WTC11 (cell line): ENCODE measurements at regions not wholly inside any gene's neighbourhood (a gene's known extent, or its start where the extent isn't known, plus 50 kb on each side); places are given as distances from the start of the nearest gene placed in this dataset.

ENCODE experiments used
- ATAC-seq: fragments of 200-7000 bp; cut with Tn5 transposase; 2 replicates; pipeline ENCODE4 v1.10.0; 2021; ENCODE audit warnings: mild to moderate bottlenecking, moderate library complexity
- CTCF ChIA-PET: fragments of 300-600 bp; sonication (Branson Sonifier 250); formaldehyde crosslinking; loops from one replicate; lab custom pipeline; 2021; ENCODE audit warnings: antibody characterized with exemption; lab: Charles Lee
- POLR2A ChIA-PET: fragments of 350-600 bp; sonication (Branson Sonifier 250); formaldehyde crosslinking; loops from one replicate; lab custom pipeline; 2021; ENCODE audit warnings: antibody characterized with exemption; lab: Charles Lee
- DNase-seq: peaks from one replicate; pipeline ENCODE4 v3.0.0; 2021; ENCODE audit warnings: low spot score
- H3K27ac Mint-ChIP-seq: 2 replicates; pipeline ENCODE4 v1.8.0; 2021; ENCODE audit warnings: mixed read lengths
- H3K27me3 Mint-ChIP-seq: 2 replicates; pipeline ENCODE4 v1.8.0; 2021; ENCODE audit warnings: low read depth, mild to moderate bottlenecking, moderate library complexity, mixed read lengths
- H3K36me3 Mint-ChIP-seq: 2 replicates; pipeline ENCODE4 v1.8.0; 2021; ENCODE audit warnings: mixed read lengths
- H3K4me1 Mint-ChIP-seq: 2 replicates; pipeline ENCODE4 v1.8.0; 2022; ENCODE audit warnings: mixed read lengths
- H3K4me3 Mint-ChIP-seq: 2 replicates; pipeline ENCODE4 v1.8.0; 2021; ENCODE audit warnings: mild to moderate bottlenecking, moderate library complexity, mixed read lengths
- H3K9me3 Mint-ChIP-seq: 2 replicates; pipeline ENCODE4 v1.8.0; 2021; ENCODE audit warnings: mixed read lengths
- ARID4B ChIP-seq: sonication (generic); formaldehyde crosslinking; IDR thresholded peaks from 2 replicates; pipeline ENCODE4 v1.8.0; 2023; ENCODE audit warnings: missing genetic modification reagents, mild to moderate bottlenecking, borderline replicate concordance
- ATF6 ChIP-seq: sonication (generic); formaldehyde crosslinking; IDR thresholded peaks from 2 replicates; pipeline ENCODE4 v1.8.1; 2023; ENCODE audit warnings: mild to moderate bottlenecking, missing genetic modification reagents
- CBFB ChIP-seq: sonication (generic); formaldehyde crosslinking; IDR thresholded peaks from 2 replicates; pipeline ENCODE4 v1.8.1; 2022; ENCODE audit warnings: mild to moderate bottlenecking, low read depth, missing genetic modification reagents
- CREB1 ChIP-seq: sonication (generic); formaldehyde crosslinking; IDR thresholded peaks from 2 replicates; pipeline ENCODE4 v1.8.0; 2023; ENCODE audit warnings: mild to moderate bottlenecking, missing genetic modification reagents
- CREM ChIP-seq: sonication (generic); formaldehyde crosslinking; IDR thresholded peaks from 2 replicates; pipeline ENCODE4 v1.8.1; 2022; ENCODE audit warnings: mild to moderate bottlenecking, missing genetic modification reagents, moderate library complexity
- FOXJ3 ChIP-seq: sonication (generic); formaldehyde crosslinking; IDR thresholded peaks from 2 replicates; pipeline ENCODE4 v1.9.0; 2021; ENCODE audit warnings: missing genetic modification reagents, mild to moderate bottlenecking, borderline replicate concordance
- GABPB1 ChIP-seq: sonication (generic); formaldehyde crosslinking; IDR thresholded peaks from 2 replicates; pipeline ENCODE4 v1.8.1; 2023; ENCODE audit warnings: mild to moderate bottlenecking, missing genetic modification reagents
- IRF2 ChIP-seq: sonication (generic); formaldehyde crosslinking; IDR thresholded peaks from 2 replicates; pipeline ENCODE4 v1.8.0; 2022; ENCODE audit warnings: low read depth, missing genetic modification reagents, borderline replicate concordance
- JAZF1 ChIP-seq: fragments of 250-450 bp; sonication (Bioruptor Pico); IDR thresholded peaks from 2 replicates; pipeline ENCODE4 v1.9.0; 2021; ENCODE audit warnings: moderate library complexity, mild to moderate bottlenecking, inconsistent platforms
- JUN ChIP-seq: sonication (generic); formaldehyde crosslinking; IDR thresholded peaks from 2 replicates; pipeline ENCODE4 v1.8.0; 2023; ENCODE audit warnings: mild to moderate bottlenecking, missing genetic modification reagents
- MLX ChIP-seq: sonication (generic); formaldehyde crosslinking; IDR thresholded peaks from 2 replicates; pipeline ENCODE4 v1.8.1; 2023; ENCODE audit warnings: mild to moderate bottlenecking, missing genetic modification reagents, moderate library complexity
- NR3C1 ChIP-seq: sonication (generic); formaldehyde crosslinking; conservative IDR thresholded peaks from 2 replicates; pipeline ENCODE4 v1.8.1; 2023; ENCODE audit warnings: low read depth, mild to moderate bottlenecking, missing genetic modification reagents
- STAT6 ChIP-seq: sonication (generic); formaldehyde crosslinking; conservative IDR thresholded peaks from 2 replicates; pipeline ENCODE4 v1.8.1; 2023; ENCODE audit warnings: mild to moderate bottlenecking, low read depth, missing genetic modification reagents, moderate library complexity
- TP53 ChIP-seq: sonication (generic); formaldehyde crosslinking; IDR thresholded peaks from 2 replicates; pipeline ENCODE4 v1.8.1; 2023; ENCODE audit warnings: mild to moderate bottlenecking, missing genetic modification reagents
- ZNF396 ChIP-seq: fragments of 250-450 bp; sonication (Bioruptor Pico); IDR thresholded peaks from 2 replicates; pipeline ENCODE4 v1.8.0; 2021; ENCODE audit warnings: mild to moderate bottlenecking, moderate library complexity, borderline replicate concordance
- ZNF416 ChIP-seq: fragments of 250-450 bp; sonication (Bioruptor Pico); IDR thresholded peaks from 2 replicates; pipeline ENCODE4 v1.9.0; 2021; ENCODE audit warnings: mild to moderate bottlenecking, inconsistent platforms
- ZNF512 ChIP-seq: sonication (generic); formaldehyde crosslinking; IDR thresholded peaks from 2 replicates; pipeline ENCODE4 v1.8.1; 2022; ENCODE audit warnings: missing genetic modification reagents, borderline replicate concordance
- TF ChIP-seq, protein P1 (sequence below): fragments of 250-450 bp; sonication (Bioruptor Pico); IDR thresholded peaks from 2 replicates; pipeline ENCODE4 v1.9.0; 2021; ENCODE audit warnings: mild to moderate bottlenecking, borderline replicate concordance
- TF ChIP-seq, protein P2 (sequence below): fragments of 250-450 bp; sonication (Bioruptor Pico); IDR thresholded peaks from 2 replicates; pipeline ENCODE4 v1.9.0; 2021; ENCODE audit warnings: mild to moderate bottlenecking

DNA sequence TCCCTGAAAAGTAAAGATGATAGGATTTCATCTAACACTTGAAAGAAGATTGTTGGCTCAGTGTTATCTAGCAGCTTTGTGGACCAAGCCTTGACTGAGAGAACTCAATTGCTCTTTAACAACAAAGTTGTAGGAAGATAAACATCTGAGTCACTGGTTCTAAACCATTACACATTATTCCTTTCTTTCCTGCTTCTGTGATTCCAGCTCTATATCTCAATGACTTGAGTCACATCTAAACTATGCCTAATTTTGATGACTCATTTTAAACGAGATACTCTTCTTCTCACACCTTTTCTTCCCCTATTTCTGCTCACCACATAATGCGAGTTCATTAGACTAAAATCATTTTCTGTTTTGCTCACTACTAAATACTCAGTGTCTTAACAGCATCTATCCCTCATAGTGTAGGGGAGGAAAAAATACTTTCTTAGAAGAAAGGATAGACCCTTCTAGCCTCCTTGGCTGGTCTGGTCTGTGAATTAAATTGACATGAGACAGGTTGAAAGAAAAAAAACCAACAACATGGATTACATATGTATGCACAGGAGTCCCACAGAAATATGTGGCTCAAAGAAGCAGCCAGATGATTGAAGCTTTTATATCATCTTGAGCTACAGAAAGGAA is 201.4 kb downstream of the C12orf50 start:
- CTCF ChIA-PET, result no interaction called here
- H3K4me3 Mint-ChIP-seq, result no peak overlapping the region
- ATAC-seq (no peak), DNase-seq (no peak)
- TF ChIP-seq STAT6 (no peak), JUN (CRISPR knock-in tag) (no peak), NR3C1 (CRISPR knock-in tag) (no peak), CBFB (no peak), CREB1 (CRISPR knock-in tag) (no peak), ZNF396 (CRISPR knock-in tag) (no peak), IRF2 (CRISPR knock-in tag) (no peak), FOXJ3 (CRISPR knock-in tag) (no peak), CREM (CRISPR knock-in tag) (no peak), TP53 (no peak), ARID4B (CRISPR knock-in tag) (no peak), JAZF1 (no peak), ZNF416 (CRISPR knock-in tag) (no peak)
- TF ChIP-seq, protein P1, sequence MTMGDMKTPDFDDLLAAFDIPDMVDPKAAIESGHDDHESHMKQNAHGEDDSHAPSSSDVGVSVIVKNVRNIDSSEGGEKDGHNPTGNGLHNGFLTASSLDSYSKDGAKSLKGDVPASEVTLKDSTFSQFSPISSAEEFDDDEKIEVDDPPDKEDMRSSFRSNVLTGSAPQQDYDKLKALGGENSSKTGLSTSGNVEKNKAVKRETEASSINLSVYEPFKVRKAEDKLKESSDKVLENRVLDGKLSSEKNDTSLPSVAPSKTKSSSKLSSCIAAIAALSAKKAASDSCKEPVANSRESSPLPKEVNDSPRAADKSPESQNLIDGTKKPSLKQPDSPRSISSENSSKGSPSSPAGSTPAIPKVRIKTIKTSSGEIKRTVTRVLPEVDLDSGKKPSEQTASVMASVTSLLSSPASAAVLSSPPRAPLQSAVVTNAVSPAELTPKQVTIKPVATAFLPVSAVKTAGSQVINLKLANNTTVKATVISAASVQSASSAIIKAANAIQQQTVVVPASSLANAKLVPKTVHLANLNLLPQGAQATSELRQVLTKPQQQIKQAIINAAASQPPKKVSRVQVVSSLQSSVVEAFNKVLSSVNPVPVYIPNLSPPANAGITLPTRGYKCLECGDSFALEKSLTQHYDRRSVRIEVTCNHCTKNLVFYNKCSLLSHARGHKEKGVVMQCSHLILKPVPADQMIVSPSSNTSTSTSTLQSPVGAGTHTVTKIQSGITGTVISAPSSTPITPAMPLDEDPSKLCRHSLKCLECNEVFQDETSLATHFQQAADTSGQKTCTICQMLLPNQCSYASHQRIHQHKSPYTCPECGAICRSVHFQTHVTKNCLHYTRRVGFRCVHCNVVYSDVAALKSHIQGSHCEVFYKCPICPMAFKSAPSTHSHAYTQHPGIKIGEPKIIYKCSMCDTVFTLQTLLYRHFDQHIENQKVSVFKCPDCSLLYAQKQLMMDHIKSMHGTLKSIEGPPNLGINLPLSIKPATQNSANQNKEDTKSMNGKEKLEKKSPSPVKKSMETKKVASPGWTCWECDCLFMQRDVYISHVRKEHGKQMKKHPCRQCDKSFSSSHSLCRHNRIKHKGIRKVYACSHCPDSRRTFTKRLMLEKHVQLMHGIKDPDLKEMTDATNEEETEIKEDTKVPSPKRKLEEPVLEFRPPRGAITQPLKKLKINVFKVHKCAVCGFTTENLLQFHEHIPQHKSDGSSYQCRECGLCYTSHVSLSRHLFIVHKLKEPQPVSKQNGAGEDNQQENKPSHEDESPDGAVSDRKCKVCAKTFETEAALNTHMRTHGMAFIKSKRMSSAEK (CRISPR knock-in tag), result no peak
- POLR2A ChIA-PET, result no interaction called here
- peaks cover 5% of the 10 kb centered on the region; the same call in 1 of the 2 replicates for H3K4me1 Mint-ChIP-seq
- 0 out of 2 replicates have a peak, but pooled peaks cover 4% of the 10 kb centered on the region for H3K9me3 Mint-ChIP-seq
- H3K36me3 Mint-ChIP-seq, result no peaks in the 10 kb centered on the region
- no peak overlapping the region for H3K27ac Mint-ChIP-seq
- H3K27me3 Mint-ChIP-seq, result no peaks in the 10 kb centered on the region

DNA sequence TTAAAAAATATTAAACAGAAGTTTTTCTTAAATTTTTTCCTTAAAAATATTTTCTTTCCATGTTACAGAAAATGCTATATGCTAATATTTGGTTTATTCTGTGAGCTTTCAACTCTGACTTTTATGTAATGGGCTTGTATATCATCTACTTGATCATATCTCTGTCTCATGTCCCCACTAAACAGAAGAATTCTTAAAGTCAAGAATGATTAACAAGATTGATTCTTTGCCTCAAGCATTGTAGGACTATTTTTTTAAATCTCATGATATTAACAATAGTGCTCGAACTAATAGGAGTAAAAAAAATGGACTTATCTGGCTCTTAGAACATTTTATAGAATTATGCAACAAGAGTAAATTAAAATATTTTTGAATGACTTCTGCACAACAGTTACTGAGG is 206.3 kb downstream of the C12orf50 start:
- H3K27ac Mint-ChIP-seq, result no peak overlapping the region
- POLR2A ChIA-PET, result no interaction called here
- CTCF ChIA-PET, result no interaction called here
- no peak overlapping the region for H3K4me3 Mint-ChIP-seq
- no peaks in the 10 kb centered on the region for H3K9me3 Mint-ChIP-seq
- no peak for DNase-seq
- peaks cover 5% of the 10 kb centered on the region; the same call in 1 of the 2 replicates for H3K4me1 Mint-ChIP-seq
- H3K27me3 Mint-ChIP-seq, result no peaks in the 10 kb centered on the region
- no peak for ATAC-seq
- H3K36me3 Mint-ChIP-seq, result no peaks in the 10 kb centered on the region
- TF ChIP-seq ATF6 (CRISPR knock-in tag), result no peak
- TF ChIP-seq, protein P2, sequence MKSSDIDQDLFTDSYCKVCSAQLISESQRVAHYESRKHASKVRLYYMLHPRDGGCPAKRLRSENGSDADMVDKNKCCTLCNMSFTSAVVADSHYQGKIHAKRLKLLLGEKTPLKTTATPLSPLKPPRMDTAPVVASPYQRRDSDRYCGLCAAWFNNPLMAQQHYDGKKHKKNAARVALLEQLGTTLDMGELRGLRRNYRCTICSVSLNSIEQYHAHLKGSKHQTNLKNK, result no peak
- TF ChIP-seq GABPB1 (CRISPR knock-in tag), result no peak
- TF ChIP-seq ZNF512 (CRISPR knock-in tag), result no peak
- no peak for TF ChIP-seq MLX (CRISPR knock-in tag)
